DMS53 treated with DMSO at 0.1 percent for 48 hours (cell line): ENCODE measurements at regions not wholly inside any gene's neighbourhood (a gene's known extent, or its start where the extent isn't known, plus 50 kb on each side); places are given as distances from the start of the nearest gene placed in this dataset.
A peak's percentile ranks its signal among the peaks of the same experiment; 100 is the strongest.

Experiments
- DNase-seq: peaks from one replicate; lab custom pipeline; 2025; ENCODE audit not compliant: unreplicated experiment; lab: John Stamatoyannopoulos, UW

GRCh38 chr11:8340296-8340695 is 76.6 kb upstream of the LMO1 start:
- no peak for DNase-seq

GRCh38 chr11:8339592-8340022 is 75.9 kb upstream of the LMO1 start:
- DNase-seq, result no peak

DNA sequence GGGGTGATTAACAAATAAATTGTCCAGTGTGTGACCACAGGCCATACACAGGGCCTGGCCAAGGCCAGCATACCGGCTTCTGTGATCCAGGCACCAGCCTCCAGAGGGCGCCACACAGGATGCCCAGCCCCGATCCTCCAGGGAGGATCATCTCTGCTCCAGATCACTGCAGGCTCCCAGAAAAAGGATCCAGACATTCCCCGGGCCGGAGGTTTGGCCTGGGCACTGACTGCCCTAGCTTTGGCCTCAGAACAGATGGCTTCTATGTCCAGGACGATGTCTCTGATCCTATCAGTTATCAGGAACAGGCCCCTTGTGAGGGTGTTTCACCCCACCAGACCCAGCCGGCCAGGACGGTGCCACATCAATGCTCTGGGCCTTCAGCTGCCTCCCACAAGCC is 74.5 kb upstream of the LMO1 start:
- peak; percentile 35 for DNase-seq

GRCh38 chr11:8337130-8337795 is 73.6 kb upstream of the LMO1 start:
- no peak for DNase-seq

GRCh38 chr11:8336356-8337129 is 72.9 kb upstream of the LMO1 start:
- DNase-seq, result no peak

- DNase-seq, result no peak
These were observed 72.0 kb upstream of the LMO1 start for GRCh38 chr11:8335683-8336082.

- no peak for DNase-seq
These were observed 71.5 kb upstream of the LMO1 start for GRCh38 chr11:8335186-8335585.

GRCh38 chr11:8333811-8334401 is 70.2 kb upstream of the LMO1 start:
- DNase-seq, result peak; percentile 20

GRCh38 chr11:8333376-8333775 is 69.7 kb upstream of the LMO1 start:
- no peak for DNase-seq

- DNase-seq, result no peak
These were observed 69.2 kb upstream of the LMO1 start for GRCh38 chr11:8332891-8333290.

- DNase-seq, result no peak
These were observed 68.5 kb upstream of the LMO1 start for GRCh38 chr11:8332196-8332595.

DNA sequence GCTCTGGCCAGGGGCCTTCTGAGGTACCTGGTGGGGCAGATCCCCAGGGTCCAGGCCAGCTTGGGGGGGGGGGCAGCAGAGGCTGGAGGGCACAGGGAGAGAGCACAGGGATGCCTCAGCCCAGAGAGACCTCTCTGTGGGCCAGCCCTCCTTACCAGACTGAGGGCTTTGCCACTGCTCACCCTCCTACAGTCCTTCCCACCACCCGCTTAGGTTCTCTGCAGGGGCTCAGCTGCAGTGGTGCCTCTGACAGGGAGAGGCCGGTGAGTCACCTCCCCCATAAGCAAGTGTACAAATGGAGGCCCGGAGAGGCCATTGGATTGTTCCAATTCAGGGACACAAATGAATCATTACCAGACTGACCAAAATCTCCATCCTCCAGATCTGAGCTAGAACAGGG is 68.1 kb upstream of the LMO1 start:
- no peak for DNase-seq

DNA sequence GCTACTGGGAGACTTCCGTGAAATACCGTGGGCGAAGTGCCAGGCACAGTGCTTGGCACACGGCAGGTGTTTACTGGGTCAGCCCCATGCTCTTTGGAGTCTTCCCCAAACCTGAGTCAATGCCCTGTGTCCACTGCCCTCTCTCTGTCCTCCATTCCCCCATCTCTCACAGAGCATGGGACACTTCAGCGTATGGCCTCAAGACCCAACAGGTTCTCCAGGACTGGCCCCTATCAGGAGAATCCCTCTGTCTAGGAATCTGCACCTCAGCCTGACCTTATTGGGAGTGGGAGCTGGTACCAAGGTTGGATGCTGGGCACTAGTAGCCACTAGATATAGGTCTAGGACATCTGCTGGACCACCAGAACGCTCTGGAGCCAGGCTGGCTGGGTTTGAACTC is 67.2 kb upstream of the LMO1 start:
- no peak for DNase-seq

DNA sequence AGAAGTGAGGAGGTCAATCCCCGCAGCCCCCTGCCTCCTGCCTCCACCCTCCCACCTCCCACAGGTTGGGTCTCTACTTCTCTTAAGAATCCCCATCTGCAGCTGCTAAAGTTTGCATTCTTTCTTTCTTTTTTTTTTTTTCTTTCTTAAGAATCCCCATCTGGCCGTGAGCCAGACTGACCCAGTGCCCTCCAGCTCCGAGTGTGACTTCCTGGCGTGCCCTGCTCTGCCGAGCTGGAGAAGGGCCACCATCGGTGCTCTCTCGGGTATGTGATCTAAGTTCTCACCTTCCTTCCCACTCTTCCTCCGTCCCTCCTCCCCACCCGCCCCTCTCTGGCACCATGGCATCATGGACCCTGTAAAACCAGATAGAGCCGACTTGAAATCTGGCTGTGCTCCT is 66.7 kb upstream of the LMO1 start:
- DNase-seq, result no peak

DNA sequence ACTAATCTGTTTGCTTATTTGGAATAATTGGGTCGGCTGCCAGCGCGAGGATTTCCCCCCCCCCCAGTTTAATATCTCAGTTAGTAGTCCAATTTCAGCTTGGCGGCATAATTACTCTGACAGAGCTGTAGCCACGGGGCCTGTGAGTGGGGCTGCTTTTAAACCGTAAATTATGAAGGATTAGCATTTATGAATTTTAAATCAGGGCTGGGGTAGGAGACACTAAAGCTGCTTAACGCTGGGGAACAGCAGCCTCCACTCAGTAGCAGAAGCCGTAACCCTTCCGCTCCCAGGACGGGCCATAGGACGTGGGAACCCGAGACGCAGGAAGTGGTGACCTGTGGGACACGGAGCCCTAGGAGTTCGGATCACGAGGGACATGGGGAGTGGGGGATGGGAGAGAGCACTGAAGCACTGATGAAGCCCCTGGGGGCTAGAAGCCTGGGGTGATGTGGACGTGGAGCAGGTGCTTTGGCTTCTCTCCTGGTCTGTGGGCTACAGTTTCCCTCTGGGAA is 66.2 kb upstream of the LMO1 start:
- no peak for DNase-seq

DNA sequence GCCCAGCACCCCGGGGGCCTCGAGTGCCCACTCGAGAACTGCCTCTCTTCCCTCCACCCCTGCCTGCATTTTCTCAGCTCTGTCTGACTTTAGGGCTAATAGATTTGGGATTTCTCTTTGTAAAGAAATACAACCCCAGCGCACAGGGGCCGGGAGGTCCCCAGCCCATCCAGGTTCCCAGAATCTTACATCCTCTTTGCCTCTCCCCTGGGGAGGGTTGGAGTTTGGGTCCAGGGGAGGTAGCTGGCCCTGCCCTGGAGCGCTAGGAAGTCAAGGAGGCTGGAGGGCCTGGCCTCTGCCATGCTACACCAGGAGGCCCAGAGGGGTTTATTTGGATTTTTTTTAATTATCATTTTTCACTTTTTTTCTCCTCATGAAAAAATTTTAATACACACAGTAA is 65.7 kb upstream of the LMO1 start:
- DNase-seq, result no peak

DNA sequence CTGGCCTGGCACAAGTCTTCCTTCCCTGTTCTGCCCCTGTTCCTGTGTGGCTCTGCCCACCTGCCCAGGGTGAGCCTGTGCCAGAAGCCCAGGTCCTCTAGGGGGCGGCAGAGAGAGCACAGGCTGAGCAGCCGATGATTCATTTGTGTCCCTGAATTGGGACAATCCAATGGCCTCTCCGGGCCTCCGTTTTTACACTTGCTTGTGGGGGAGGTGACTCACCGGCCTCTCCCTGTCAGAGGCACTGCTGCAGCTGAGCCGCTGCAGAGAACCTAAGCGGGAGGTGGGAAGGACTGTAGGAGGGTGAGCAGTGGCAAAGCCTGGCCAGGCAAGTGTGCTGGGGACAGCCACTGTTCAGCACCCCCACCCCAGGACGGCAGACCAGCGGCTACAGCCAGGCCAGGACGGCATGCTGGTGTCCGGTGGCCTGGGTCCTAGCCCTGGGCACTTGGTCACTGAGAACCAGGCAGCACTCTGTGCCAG is 65.2 kb upstream of the LMO1 start:
- peak; percentile 86 for DNase-seq

DNA sequence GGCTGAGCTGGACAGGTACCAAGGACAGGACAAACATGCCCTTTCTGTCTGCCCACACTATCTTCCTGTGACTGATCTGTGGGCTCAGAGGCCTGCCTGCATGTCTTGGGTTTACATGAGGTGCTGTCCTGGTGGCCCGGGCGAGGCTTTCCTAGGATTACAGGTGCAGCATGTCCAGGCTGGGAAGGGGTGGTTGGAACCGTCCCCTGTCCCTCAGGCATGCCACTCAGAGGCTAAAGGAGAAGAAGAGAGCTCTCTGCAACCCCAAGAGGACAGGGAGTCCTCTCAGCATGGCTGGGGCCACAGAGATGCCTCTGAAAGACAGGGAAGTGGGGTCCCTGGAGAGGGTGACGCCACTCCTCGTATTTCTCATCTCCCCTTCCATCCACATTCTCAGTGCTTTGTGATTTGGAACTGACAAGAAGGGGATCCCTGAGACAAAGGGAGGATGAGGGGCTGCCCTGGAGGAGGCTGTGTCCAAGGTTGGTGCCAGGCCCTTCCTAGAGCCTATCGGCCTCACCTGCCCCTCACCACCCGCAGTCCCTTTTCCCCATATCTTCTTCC is 64.6 kb upstream of the LMO1 start:
- DNase-seq, result no peak

GRCh38 chr11:8327761-8328192 is 64.1 kb upstream of the LMO1 start:
- no peak for DNase-seq

DNA sequence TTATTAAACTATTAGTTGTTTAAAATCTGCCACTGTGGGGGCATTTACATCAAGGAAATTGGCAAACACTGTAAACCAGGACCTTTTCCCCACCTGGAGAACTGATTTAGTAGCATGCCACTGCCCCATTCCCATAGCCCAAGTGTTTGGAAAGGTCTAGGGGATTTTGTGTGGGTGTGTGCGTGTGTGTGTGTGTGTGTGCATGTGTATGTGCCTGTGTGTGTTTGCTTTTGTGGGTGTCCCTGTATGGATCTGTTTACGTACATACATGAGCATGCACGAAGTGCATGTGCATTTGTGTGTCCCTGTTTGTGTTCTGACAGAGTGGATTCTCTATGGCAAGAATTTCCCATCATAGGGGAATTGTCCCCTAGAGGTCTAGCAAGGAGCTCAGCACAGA is 62.7 kb upstream of the LMO1 start:
- DNase-seq, result no peak

GRCh38 chr11:8325591-8326304 is 62.1 kb upstream of the LMO1 start:
- no peak for DNase-seq
